Stimulated activated CD4-positive, alpha-beta T cell treated with anti-CD3 and anti-CD28 coated beads, TNF-alpha, amount 100 ng/mL, for 4 hours (primary cell): ENCODE measurements at regions not wholly inside any gene's neighbourhood (a gene's known extent, or its start where the extent isn't known, plus 50 kb on each side); places are given as distances from the start of the nearest gene placed in this dataset.

ENCODE experiments used
- DNase-seq, 3 experiments: peaks; one replicate each; pipeline ENCODE4 v3.0.0-alpha.2; 2020; ENCODE audit warnings: low read depth in 3 of 3

DNA sequence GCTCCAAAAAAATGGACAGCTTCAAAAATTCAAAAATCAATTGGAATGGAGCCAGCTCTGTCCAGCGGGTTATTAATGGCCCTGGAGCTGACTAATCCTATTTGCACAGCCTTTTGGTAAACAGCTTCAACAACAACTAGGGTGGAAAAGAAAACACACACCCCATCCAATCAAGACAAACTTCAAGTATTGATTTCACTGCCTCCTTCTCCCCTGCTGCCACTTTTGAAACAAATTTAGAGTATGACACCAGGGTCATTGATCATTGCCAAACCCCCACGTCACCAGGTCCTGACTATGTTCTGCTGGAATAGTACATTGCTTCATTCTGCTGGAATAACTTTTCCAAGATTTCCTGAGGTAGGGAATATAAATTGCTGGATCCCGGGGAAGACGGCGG, 56.8 kb upstream of the GTF3A start:
- no peak for DNase-seq

GRCh38 chr13:27370305-27370872, 54.0 kb upstream of the GTF3A start:
- DNase-seq = no peak

GRCh38 chr13:27371932-27372331, 52.5 kb upstream of the GTF3A start:
- no peak for DNase-seq

- DNase-seq = no peak
Observed at GRCh38 chr13:27372896-27373295, 51.5 kb upstream of the GTF3A start.

GRCh38 chr13:27374126-27374613, 50.2 kb upstream of the GTF3A start:
- DNase-seq = no peak
